Uterus (tissue), 3 donors: ENCODE measurements at regions not wholly inside any gene's neighbourhood (a gene's known extent, or its start where the extent isn't known, plus 50 kb on each side); places are given as distances from the start of the nearest gene placed in this dataset.

Experiments used
- DNase-seq, 2 donors: peaks; one replicate each; pipeline ENCODE4 v3.0.0-alpha.2; 2019 to 2020
- H3K27ac ChIP-seq, 2 donors: fragments of 200-600 bp; sonication (generic); 1 replicate in 1 of 2; 2 replicates in 1 of 2; pipeline ENCODE4 v1.5.1; 2016 to 2018
- H3K27me3 ChIP-seq, 2 donors: fragments of 200-600 bp; sonication (generic); one replicate each; pipeline ENCODE4 v1.5.1; 2018 to 2019; ENCODE audit warnings: control low read depth in 1 of 2
- H3K36me3 ChIP-seq, 2 donors: fragments of 200-600 bp; sonication (generic); one replicate each; pipeline ENCODE4 v1.5.1; 2019; ENCODE audit warnings: control low read depth in 1 of 2
- H3K4me1 ChIP-seq, 2 donors: fragments of 200-600 bp; sonication (generic); one replicate each; pipeline ENCODE4 v1.5.1; 2018 to 2019; ENCODE audit warnings: control low read depth in 1 of 2
- H3K4me3 ChIP-seq, 2 donors: fragments of 200-600 bp; sonication (generic); 1 replicate in 1 of 2; 2 replicates in 1 of 2; pipeline ENCODE4 v1.5.1; 2018 to 2019; ENCODE audit warnings: mild to moderate bottlenecking in 1 of 2
- H3K9me3 ChIP-seq, 2 donors: fragments of 200-600 bp; sonication (generic); one replicate each; pipeline ENCODE4 v1.5.1; 2019; ENCODE audit warnings: control low read depth in 1 of 2
- CTCF ChIP-seq, 4 experiments: fragments of 200-600 bp in 2 of 4; fragments of 450-650 bp in 2 of 4; sonication (generic) in 2 of 4; IDR thresholded peaks; one replicate each; pipeline ENCODE4 v1.5.1; 2016 to 2019; ENCODE audit warnings: antibody characterized with exemption in 4 of 4, mild to moderate bottlenecking in 2 of 4, moderate library complexity in 1 of 4
- POLR2A ChIP-seq, 2 donors: fragments of 450-650 bp; IDR thresholded peaks; one replicate each; pipeline ENCODE4 v1.6.1; 2016; ENCODE audit warnings: antibody characterized with exemption in 2 of 2, mild to moderate bottlenecking in 1 of 2, moderate library complexity in 1 of 2
- intact Hi-C: fragments of 100-400 bp; cut with DNase I; formaldehyde crosslinking; loops from one replicate; pipeline ENCODE4 v1.15.1; 2023; ENCODE audit warnings: low total_unique reads
- donor health status: DM: yes; HTN: yes; CAD: no.

GRCh38 chr2:201968050-201968449, 65.6 kb upstream of the FZD7 start:
- DNase-seq, result no peak
- TF ChIP-seq CTCF (IDR thresholded peaks at IDR 0.05), result no peak
- Histone ChIP-seq H3K4me1 (peaks cover 0 to 4% of the 10 kb centered on the region in 2 donors), H3K9me3 (no peaks in the 10 kb centered on the region), H3K4me3 (no peak overlapping the region), H3K27me3 (no peaks in the 10 kb centered on the region), H3K36me3 (no peaks in the 10 kb centered on the region), H3K27ac (no peak overlapping the region)
- intact Hi-C loops, result no loop called here

- no peaks in the 10 kb centered on the region for H3K9me3 ChIP-seq
- intact Hi-C loops, result no loop called here
- H3K27me3 ChIP-seq, result no peaks in the 10 kb centered on the region
Observed at GRCh38 chr2:201968476-201968875, 65.2 kb upstream of the FZD7 start.

GRCh38 chr2:201969241-201969937, 64.3 kb upstream of the FZD7 start:
- no peak for TF ChIP-seq POLR2A (IDR thresholded peaks at IDR 0.05)
- TF ChIP-seq CTCF (IDR thresholded peaks at IDR 0.05), result no peak
- intact Hi-C loops, result no loop called here
- Histone ChIP-seq H3K4me1 (peaks cover 0 to 4% of the 10 kb centered on the region in 2 donors), H3K27ac (no peak overlapping the region), H3K4me3 (no peak overlapping the region), H3K36me3 (no peaks in the 10 kb centered on the region), H3K27me3 (no peaks in the 10 kb centered on the region), H3K9me3 (no peaks in the 10 kb centered on the region)
- DNase-seq, result no peak

More at GRCh38 chr2:201968476-201968875, 65.2 kb upstream of the FZD7 start:
- TF ChIP-seq CTCF (IDR thresholded peaks at IDR 0.05), result no peak
- TF ChIP-seq POLR2A (IDR thresholded peaks at IDR 0.05), result no peak
- Histone ChIP-seq H3K4me1 (peaks cover 0 to 4% of the 10 kb centered on the region in 2 donors), H3K36me3 (no peaks in the 10 kb centered on the region), H3K27ac (no peak overlapping the region), H3K4me3 (no peak overlapping the region)
- DNase-seq, result no peak

GRCh38 chr2:201969938-201970785, 63.5 kb upstream of the FZD7 start:
- peaks cover 0 to 4% of the 10 kb centered on the region in 2 donors for H3K4me1 ChIP-seq
- TF ChIP-seq CTCF (IDR thresholded peaks at IDR 0.05) (no peak), POLR2A (IDR thresholded peaks at IDR 0.05) (no peak)
- H3K4me3 ChIP-seq, result no peak overlapping the region
- H3K36me3 ChIP-seq, result no peaks in the 10 kb centered on the region
- no peaks in the 10 kb centered on the region for H3K9me3 ChIP-seq
- H3K27ac ChIP-seq, result no peak overlapping the region
- no peaks in the 10 kb centered on the region for H3K27me3 ChIP-seq
- intact Hi-C loops, result no loop called here
- DNase-seq, result no peak

GRCh38 chr2:201970786-201971108, 62.9 kb upstream of the FZD7 start:
- intact Hi-C loops, result no loop called here
- H3K27me3 ChIP-seq, result no peaks in the 10 kb centered on the region
- no peak for DNase-seq
- no peak overlapping the region for H3K27ac ChIP-seq
- no peak overlapping the region for H3K4me3 ChIP-seq
- H3K4me1 ChIP-seq, result peaks cover 0 to 4% of the 10 kb centered on the region in 2 donors
- H3K36me3 ChIP-seq, result no peaks in the 10 kb centered on the region
- H3K9me3 ChIP-seq, result no peaks in the 10 kb centered on the region
- TF ChIP-seq CTCF (IDR thresholded peaks at IDR 0.05), result no peak
- TF ChIP-seq POLR2A (IDR thresholded peaks at IDR 0.05), result no peak
